CD4-positive, alpha-beta T cell treated with Interleukin-15 for 4 hours (primary cell): ENCODE measurements at regions not wholly inside any gene's neighbourhood (a gene's known extent, or its start where the extent isn't known, plus 50 kb on each side); places are given as distances from the start of the nearest gene placed in this dataset.

Source experiments
- DNase-seq: peaks from one replicate; pipeline ENCODE4 v3.0.0-alpha.2; 2020; ENCODE audit warnings: low spot score

DNA sequence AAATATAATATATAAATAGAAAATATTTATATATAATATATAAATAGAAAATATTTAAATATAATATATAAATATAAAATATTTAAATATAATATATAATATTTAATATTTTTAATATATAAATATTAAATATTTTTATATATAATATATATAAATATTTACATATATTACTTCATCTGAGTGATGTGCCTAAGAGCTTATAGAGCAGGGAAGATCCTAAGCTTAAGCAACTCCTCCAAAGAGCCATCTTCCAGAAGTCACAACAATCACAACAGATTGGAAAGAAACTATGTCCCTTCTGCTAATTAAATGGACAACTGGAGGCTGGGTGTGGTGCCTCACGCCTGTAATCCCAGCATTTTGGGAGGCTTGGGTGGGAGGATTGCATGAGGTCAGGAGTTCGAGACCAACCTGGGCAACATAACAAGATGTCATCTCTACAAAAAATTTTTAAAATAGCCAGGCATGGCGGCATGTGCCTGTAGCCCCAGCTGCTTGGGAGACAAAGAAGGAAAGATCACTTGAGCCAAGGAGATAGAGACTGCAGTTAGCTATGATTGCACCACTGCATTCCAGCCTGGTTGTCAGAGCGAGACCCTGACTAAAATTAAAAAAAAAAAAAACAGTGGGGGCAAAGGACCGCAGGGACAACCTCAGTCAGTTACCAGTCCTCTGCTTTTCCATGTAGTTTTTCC, 198.7 kb downstream of the SKIDA1 start:
- no peak for DNase-seq

- DNase-seq, result no peak
These were observed 206.8 kb downstream of the SKIDA1 start for GRCh38 chr10:21318540-21319167.

- DNase-seq, result no peak
These were observed 207.6 kb downstream of the SKIDA1 start for GRCh38 chr10:21317902-21318301.

DNA sequence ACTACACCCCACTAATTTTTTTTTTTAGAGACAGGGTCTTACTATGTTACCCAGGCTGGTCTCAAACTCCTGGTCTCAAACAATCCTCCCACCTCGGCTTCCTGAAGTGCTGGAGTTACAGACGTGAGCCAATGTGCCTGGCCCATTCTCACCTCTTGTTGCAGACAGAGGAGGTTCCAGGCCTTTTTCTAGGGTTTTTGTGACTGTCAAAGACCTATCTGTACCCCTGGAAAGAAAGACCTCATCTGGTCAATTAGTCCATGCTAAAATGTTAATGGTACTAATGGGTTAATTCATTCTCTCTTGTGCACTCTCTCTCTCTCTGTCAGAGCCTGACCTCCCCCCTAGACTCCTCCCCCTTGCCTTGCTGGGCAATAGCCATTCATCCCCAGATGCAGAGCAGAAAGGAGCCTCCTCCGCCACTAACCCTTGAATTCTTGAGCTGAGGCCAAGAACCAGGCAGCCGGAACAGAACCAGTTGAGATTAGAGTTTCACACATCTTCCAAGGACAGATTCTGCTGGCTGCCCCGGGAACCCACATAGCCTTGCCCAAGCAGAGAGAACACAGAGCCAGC, 209.7 kb downstream of the SKIDA1 start:
- no peak for DNase-seq

GRCh38 chr10:21314906-21315644, 210.4 kb downstream of the SKIDA1 start:
- DNase-seq, result no peak

DNA sequence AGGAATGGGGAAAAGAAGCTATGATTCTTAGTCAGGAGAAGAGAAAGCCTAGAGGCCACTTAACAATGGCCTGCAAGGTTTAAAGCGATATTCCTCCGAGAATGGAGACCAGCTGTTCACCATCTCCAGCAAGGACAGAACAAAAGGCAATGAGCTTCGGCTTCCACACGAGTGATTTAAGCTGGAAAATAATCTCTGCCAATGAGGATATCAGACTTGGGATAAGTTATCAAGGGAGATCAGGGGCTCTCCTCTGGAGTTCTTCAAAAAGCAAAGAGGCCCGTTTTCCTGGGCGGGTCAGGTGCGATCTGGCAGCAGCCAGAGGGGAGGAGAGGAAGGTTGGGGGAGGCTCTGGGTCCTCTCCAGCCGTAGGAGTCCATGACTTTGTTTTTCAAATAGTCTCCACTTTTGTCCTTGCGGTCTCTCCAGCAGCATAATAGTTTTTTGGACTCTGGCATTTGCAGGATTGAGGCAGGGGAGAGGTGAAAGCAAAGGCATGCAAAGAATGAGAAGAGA, 211.3 kb downstream of the SKIDA1 start:
- DNase-seq, result no peak

GRCh38 chr10:21313691-21314090, 211.8 kb downstream of the SKIDA1 start:
- no peak for DNase-seq

- DNase-seq, result no peak
These were observed 214.1 kb downstream of the SKIDA1 start for GRCh38 chr10:21311426-21311825.

DNA sequence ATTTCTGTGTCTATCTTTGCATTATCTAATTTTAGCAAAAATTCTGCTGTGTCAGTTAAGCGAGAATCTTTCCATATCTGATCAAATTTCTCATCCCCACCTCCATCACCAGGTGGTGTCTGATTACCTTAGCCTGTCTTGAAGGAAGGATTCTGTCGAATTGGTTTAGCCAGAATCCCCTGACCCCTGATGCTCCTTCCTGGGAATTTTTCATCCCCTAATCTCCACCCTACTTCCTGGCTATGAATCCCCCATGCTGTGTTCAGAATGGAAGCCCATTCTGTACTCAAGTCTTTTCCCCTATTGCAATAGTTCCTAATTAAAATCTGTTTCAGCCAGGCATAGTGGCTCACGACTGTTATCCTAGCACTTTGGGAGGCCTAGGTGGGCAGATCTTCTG, 216.1 kb downstream of the SKIDA1 start:
- DNase-seq, result no peak

DNA sequence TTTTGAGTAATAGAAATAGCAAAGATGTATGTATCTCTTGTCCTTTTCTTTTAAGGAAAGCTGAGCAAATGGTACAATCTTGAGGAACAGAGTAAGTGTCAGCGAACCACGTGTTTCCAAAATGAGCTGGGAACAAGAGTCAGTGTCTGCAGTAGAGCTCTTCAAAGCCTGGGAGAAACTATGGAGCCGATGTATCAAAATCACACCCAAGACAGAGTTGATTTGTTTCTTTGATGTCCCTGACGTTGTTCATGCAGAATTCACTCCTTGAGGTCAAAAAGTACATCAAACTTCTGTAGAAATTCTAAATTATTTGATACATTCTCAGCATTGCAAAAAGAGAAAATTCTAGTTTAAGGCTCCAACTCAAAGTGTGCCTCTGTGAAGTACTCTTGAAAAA, 216.5 kb downstream of the SKIDA1 start:
- DNase-seq, result no peak

DNA sequence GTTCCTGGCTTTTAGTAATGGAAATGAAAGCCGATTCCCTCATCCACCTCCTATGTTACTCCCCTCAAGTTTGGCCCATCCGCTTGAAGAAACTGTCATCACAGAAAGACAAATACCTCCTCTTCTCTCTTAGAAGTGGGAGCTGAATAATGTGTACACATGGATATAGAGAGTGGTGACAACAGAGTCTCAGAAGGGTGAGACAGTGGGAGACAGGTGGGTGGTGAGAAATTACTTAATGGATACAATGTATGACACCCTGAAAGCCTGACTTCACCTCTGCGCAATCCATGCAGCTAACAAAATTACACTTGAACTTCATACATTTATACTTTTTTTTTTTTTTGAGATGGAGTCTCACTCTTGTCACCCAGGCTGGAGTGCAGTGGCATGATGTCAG, 217.5 kb downstream of the SKIDA1 start:
- DNase-seq, result no peak

- no peak for DNase-seq
These were observed 220.9 kb downstream of the SKIDA1 start for GRCh38 chr10:21304608-21305007.

GRCh38 chr10:21304198-21304597, 221.3 kb downstream of the SKIDA1 start:
- DNase-seq, result no peak

DNA sequence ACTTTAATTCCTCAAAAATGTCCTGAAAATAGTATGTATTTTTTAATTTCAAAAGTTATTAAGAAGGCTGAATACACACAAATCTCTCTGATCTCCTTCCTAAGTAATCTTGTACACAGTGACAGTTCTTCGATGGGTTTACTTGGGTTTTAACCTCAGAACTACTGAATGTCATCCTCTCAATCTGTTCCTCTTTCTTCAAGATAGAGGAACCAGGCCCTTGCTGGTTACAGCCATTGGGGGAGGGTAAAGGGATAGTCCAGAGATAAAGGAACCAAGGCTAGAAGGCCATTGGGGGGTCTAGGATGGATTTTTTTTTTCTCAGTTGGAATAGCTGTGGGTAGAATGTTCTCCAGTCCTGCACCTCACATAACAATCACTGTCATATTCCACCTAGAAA, 224.9 kb downstream of the SKIDA1 start:
- DNase-seq, result no peak

DNA sequence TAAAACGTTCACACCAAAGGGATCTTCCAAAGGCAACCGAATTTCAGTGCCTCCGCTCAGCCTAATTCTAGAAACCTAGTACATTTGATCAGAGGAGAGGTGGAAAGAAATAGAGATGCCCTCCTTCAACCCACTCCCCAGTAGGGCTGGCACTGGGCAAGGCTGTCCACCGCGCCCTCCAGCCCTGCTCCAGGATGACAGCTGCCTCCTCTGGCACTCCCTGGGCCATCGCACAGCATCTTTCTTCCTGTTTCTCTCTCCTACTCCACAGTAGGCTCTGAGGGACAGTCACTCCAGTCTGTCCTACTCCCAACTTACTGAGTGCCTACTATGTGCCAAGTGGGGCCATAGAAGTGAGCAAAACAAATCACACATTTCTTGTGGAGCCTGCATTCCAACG, 226.2 kb downstream of the SKIDA1 start:
- no peak for DNase-seq

DNA sequence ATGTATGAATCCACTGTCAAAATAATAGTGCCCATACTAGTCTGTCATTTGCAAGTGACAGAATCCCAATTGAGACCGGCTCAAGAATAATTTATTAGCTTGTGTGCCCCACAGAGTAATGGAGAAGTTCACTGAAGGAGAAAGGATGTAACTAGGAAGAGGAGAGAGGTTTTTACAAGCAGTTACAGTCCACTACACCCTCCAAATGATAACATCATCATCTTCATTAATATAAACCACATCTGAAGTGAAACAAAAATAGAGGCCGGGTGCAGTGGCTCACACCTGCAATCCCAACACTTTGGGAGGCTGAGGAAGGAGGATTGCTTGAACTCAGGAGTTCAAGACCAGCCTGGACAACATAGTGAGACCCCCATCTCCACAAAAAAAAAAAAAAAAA, 226.8 kb downstream of the SKIDA1 start:
- no peak for DNase-seq

GRCh38 chr10:21297603-21298383, 227.7 kb downstream of the SKIDA1 start:
- DNase-seq, result no peak

DNA sequence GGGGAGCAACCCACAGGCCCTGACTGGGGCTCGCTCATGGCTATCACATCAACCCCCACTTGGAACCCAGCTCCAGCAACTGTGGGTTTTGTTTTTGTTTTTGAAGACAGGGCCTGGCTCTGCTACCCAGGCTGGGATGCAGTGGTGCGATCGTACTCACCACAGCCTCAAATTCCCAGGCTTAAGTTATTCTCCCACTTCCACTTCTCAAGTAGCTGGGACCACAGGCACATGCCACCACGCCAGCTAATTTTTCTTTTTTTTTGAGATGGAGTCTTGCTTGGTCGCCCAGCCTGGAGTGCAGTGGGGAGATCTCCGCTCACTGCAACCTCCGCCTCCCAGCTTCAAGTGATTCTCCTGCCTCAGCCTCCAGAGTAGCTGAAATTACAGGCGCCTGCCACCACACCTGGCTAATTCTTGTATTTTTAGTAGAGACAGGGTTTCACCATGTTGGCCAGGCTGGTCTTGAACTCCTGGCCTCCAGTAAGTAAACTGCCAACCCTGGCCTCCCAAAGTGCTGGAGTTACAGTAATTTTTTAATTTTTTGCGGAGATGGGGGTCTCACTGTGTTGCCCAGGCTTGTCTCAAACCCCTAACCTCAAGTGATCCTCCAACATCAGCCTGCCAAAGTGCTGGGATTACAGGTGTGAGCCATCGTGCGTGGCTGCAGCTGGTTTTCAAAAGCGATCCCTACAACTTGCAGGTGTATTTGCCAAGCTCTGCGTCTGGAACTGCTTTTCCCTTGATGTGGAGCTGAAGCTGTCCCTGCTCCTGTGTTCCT, 228.7 kb downstream of the SKIDA1 start:
- DNase-seq, result no peak

DNA sequence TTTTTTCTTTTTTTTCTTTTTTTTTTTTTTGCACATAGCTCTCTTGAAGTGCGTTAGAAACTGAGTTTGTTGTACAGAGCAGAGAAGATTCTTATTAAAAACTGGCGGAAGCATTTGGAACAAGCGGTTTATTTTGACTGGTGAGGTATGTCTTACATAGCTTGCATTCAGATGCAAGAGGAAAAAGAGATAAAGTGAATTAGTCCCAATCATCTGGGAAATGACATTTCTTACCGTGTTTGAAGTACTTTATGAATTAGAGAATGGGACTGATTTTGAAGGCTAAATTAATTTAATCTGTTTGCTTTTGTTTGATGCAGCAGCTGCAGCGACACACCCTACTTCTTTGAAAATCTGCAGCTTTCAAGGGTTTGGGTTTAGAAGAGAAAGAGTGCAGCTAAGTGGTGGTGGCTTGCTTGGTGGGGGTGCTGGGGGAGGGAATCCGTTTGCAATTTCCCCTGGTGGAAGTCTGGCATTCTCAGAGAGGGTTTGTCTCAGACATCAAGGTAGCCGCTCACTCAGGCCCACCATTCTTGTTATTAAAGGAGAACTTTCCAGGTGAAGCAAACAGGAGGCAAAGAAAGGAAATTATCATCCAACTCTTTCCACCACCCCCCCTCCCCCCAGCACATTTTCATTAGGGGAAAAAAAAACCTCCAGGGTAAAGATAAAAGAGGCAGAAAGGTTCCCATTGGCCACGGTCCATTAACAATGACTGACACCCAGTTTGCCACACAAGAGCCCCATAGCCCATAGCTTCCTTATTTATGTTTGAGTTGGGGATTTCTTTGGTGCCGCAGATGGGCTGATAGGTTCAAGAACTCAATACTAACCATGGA, 231.7 kb downstream of the SKIDA1 start:
- DNase-seq, result no peak
